Sigmoid colon (tissue), 6 donors: ENCODE measurements at regions not wholly inside any gene's neighbourhood (a gene's known extent, or its start where the extent isn't known, plus 50 kb on each side); places are given as distances from the start of the nearest gene placed in this dataset.

Experiments
- DNase-seq: peaks from one replicate; pipeline ENCODE4 v3.0.0-alpha.2; 2019
- H3K27ac ChIP-seq, 4 donors: fragments of 200-600 bp; sonication (generic); one replicate each; pipeline ENCODE4 v1.5.1; 2016 to 2019; ENCODE audit warnings: mild to moderate bottlenecking in 1 of 4
- H3K27me3 ChIP-seq, 3 donors: fragments of 200-600 bp; sonication (generic); one replicate each; pipeline ENCODE4 v1.5.1; 2019; ENCODE audit warnings: mild to moderate bottlenecking in 1 of 3
- H3K36me3 ChIP-seq, 4 donors: fragments of 200-600 bp; sonication (generic); one replicate each; pipeline ENCODE4 v1.5.1; 2016 to 2019
- H3K4me1 ChIP-seq, 4 donors: fragments of 200-600 bp; sonication (generic); one replicate each; pipeline ENCODE4 v1.5.1; 2017 to 2019
- H3K4me3 ChIP-seq, 4 donors: fragments of 200-600 bp; sonication (generic); one replicate each; pipeline ENCODE4 v1.5.1; 2017 to 2019; ENCODE audit warnings: mild to moderate bottlenecking in 2 of 4, moderate library complexity in 1 of 4
- H3K9me3 ChIP-seq, 4 donors: fragments of 200-600 bp in 3 of 4; sonication (generic) in 3 of 4; one replicate each; pipeline versions ENCODE4 v1.5.1 to v1.6.1; 2013 to 2019
- CTCF ChIP-seq, 4 experiments: fragments of 450-650 bp in 3 of 4; fragments of 200-600 bp in 1 of 4; IDR thresholded peaks; one replicate each; pipeline ENCODE4 v1.5.1; 2016 to 2019; ENCODE audit warnings: antibody characterized with exemption in 4 of 4, mild to moderate bottlenecking in 3 of 4, moderate library complexity in 2 of 4
- EP300 ChIP-seq, 4 donors: sonication (generic); formaldehyde crosslinking; IDR thresholded peaks; one replicate each; pipeline ENCODE4 v1.6.1; 2017; ENCODE audit warnings: antibody characterized with exemption in 4 of 4
- POLR2A ChIP-seq, 2 donors: fragments of 450-650 bp; IDR thresholded peaks; one replicate each; pipeline ENCODE4 v1.6.1; 2016; ENCODE audit warnings: antibody characterized with exemption in 2 of 2, mild to moderate bottlenecking in 2 of 2, moderate library complexity in 2 of 2
- POLR2AphosphoS5 ChIP-seq, 4 donors: sonication (generic); formaldehyde crosslinking; IDR thresholded peaks; one replicate each; pipeline ENCODE4 v1.6.1; 2017; ENCODE audit warnings: antibody characterized with exemption in 4 of 4
- WGBS, 2 donors: extraction: QIAGEN DNeasy Blood & Tissue Kit; methylation state at CpG; one replicate each; pipeline ENCODE4 v1.1.7; 2013; 5-methylcytosine and 5-hydroxymethylcytosine counted together
- intact Hi-C: fragments of 100-400 bp; cut with DNase I; formaldehyde crosslinking; loops from one replicate; pipeline ENCODE4 v1.15.1; 2023
- donor health status: healthy with polysubstance abuse.
- donor health status: healthy.

DNA sequence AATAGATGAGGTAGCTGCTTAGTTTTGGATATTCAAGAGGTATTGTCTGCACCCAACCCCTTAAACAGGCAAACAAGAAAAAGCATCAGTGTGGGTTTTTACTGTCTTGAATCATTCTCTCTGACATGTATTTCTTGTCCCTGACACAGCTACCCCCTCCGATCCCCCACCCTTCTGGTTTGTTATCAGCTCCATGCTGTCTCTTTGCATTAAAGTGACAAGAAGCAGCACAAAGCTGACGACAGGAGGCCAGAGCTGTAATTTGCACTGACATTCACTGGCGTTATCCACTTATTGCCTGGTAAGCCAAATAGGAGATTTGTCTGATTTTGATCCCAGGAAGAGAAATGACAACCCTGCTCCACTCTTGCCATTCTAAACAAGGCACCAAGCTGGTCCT is 83.3 kb upstream of the SNRK start:
- DNase-seq = no peak

GRCh38 chr3:43201581-43201980 is 84.8 kb upstream of the SNRK start:
- no peak overlapping the region for H3K4me3 ChIP-seq
- no peaks in the 10 kb centered on the region for H3K36me3 ChIP-seq
- no peak for DNase-seq
- H3K9me3 ChIP-seq = peaks cover 0 to 2% (median 0%) of the 10 kb centered on the region in 4 donors
- no peak overlapping the region for H3K27ac ChIP-seq
- H3K4me1 ChIP-seq = no peaks in the 10 kb centered on the region
- no peak for TF ChIP-seq POLR2AphosphoS5 (IDR thresholded peaks at IDR 0.05)
- TF ChIP-seq POLR2A (IDR thresholded peaks at IDR 0.05) = no peak
- TF ChIP-seq CTCF (IDR thresholded peaks at IDR 0.05) = no peak
- no peak for TF ChIP-seq EP300 (IDR thresholded peaks at IDR 0.05)
- H3K27me3 ChIP-seq = no peaks in the 10 kb centered on the region
- WGBS, 2 donors = 95 to 97% methylated on average over 1 of the region's 1 CpG
- intact Hi-C loops = no loop called here

More for the DNA sequence above, 83.3 kb upstream of the SNRK start:
- WGBS, 2 donors = 82 to 89% methylated on average over 3 of the region's 3 CpGs
- no peak overlapping the region for H3K27ac ChIP-seq
- peaks cover 0 to 2% (median 0%) of the 10 kb centered on the region in 4 donors for H3K9me3 ChIP-seq
- H3K27me3 ChIP-seq = no peaks in the 10 kb centered on the region
- intact Hi-C loops = no loop called here
- no peak overlapping the region for H3K4me3 ChIP-seq
- no peaks in the 10 kb centered on the region for H3K4me1 ChIP-seq
- TF ChIP-seq POLR2A (IDR thresholded peaks at IDR 0.05) (no peak), POLR2AphosphoS5 (IDR thresholded peaks at IDR 0.05) (no peak), CTCF (IDR thresholded peaks at IDR 0.05) (no peak), EP300 (IDR thresholded peaks at IDR 0.05) (no peak)
- H3K36me3 ChIP-seq = no peaks in the 10 kb centered on the region

DNA sequence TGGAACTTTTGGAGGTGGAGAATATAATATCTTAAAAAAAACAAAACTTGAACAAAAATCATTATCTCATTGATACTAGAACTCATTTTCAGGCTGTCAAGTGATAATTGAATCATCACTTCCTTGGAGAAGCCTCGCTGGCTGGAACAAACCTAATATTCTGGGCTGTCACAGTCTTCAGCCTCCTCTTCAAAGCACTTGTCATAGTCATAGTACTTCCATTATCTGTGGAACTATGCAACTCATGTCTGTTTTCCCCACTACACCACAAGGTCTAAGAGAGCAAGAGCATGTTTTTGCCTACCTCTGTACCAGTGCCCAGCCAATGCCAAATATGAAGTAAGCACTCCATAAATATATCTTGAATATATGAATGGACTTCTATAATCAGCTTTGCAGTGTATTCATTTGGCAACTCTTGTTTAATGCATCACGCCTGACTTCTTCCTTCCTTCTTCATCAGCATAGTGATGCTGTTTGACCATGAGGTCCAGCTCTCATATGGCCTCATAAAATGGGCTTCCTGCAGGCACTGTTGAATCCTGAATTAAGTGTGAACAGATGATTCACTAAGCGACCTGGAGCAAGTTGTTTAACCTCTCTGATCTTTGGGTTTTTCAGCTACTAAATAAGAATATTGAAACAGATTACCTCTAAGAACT is 86.6 kb upstream of the SNRK start:
- 84 to 88% methylated on average over 3 of the region's 3 CpGs for WGBS, 2 donors
- no peaks in the 10 kb centered on the region for H3K4me1 ChIP-seq
- no peak overlapping the region for H3K27ac ChIP-seq
- no peak overlapping the region for H3K4me3 ChIP-seq
- H3K27me3 ChIP-seq = no peaks in the 10 kb centered on the region
- H3K36me3 ChIP-seq = no peaks in the 10 kb centered on the region
- intact Hi-C loops = no loop called here
- peaks cover 0 to 2% (median 0%) of the 10 kb centered on the region in 4 donors for H3K9me3 ChIP-seq
- no peak for DNase-seq
- TF ChIP-seq CTCF (IDR thresholded peaks at IDR 0.05) = no peak
- TF ChIP-seq EP300 (IDR thresholded peaks at IDR 0.05) = no peak
- no peak for TF ChIP-seq POLR2A (IDR thresholded peaks at IDR 0.05)
- no peak for TF ChIP-seq POLR2AphosphoS5 (IDR thresholded peaks at IDR 0.05)

DNA sequence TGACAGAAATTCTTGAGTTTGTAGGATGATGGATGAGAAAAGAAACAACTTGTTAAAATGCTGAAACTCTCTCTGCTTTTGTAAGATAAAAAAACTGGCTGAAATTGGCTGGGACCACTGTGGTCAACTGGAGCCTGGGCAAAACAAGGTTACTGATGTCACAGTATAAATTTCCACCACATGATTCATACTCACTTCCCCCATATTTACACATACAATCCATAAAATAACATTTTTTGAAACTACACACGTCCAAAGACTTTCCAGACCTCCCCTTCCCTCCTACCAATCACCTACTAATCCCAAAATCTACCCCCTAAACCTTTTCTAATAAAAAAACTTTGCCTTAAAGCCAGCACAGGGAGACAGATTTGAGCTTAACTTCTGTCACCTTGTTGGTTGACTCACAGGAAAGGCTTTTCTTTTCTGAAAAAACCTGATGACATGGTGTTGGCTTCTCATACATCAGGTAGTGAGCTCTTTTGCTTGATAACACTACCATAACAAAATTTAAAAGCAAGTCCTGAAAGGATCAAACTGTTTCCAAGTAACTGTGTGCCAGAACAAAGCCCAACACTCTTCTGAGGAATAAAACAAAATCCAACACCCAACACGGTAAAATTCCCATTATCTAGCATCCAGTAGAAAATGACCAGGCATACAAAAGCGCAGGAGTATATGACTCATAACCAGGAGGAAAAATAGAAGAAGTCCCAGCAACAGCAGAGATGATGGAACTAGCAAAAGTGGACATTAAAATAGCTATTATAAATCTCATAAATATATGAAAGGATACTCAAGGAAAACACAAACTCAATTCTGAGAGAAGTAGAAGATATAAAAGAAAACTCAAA is 87.3 kb upstream of the SNRK start:
- Histone ChIP-seq H3K4me3 (no peak overlapping the region), H3K9me3 (peaks cover 0 to 2% (median 0%) of the 10 kb centered on the region in 4 donors), H3K27ac (no peak overlapping the region), H3K36me3 (no peaks in the 10 kb centered on the region), H3K27me3 (no peaks in the 10 kb centered on the region), H3K4me1 (no peaks in the 10 kb centered on the region)
- no peak for TF ChIP-seq POLR2AphosphoS5 (IDR thresholded peaks at IDR 0.05)
- TF ChIP-seq CTCF (IDR thresholded peaks at IDR 0.05) = no peak
- no peak for TF ChIP-seq POLR2A (IDR thresholded peaks at IDR 0.05)
- no peak for TF ChIP-seq EP300 (IDR thresholded peaks at IDR 0.05)
- WGBS, 2 donors = 86 to 87% methylated on average over 3 of the region's 3 CpGs
- no peak for DNase-seq
- intact Hi-C loops = no loop called here
